Sigmoid colon (tissue), 6 donors: ENCODE measurements at regions not wholly inside any gene's neighbourhood (a gene's known extent, or its start where the extent isn't known, plus 50 kb on each side); places are given as distances from the start of the nearest gene placed in this dataset.

ENCODE experiments used
- DNase-seq: peaks from one replicate; pipeline ENCODE4 v3.0.0-alpha.2; 2019
- H3K27ac ChIP-seq, 4 donors: fragments of 200-600 bp; sonication (generic); one replicate each; pipeline ENCODE4 v1.5.1; 2016 to 2019; ENCODE audit warnings: mild to moderate bottlenecking in 1 of 4
- H3K27me3 ChIP-seq, 3 donors: fragments of 200-600 bp; sonication (generic); one replicate each; pipeline ENCODE4 v1.5.1; 2019; ENCODE audit warnings: mild to moderate bottlenecking in 1 of 3
- H3K36me3 ChIP-seq, 4 donors: fragments of 200-600 bp; sonication (generic); one replicate each; pipeline ENCODE4 v1.5.1; 2016 to 2019
- H3K4me1 ChIP-seq, 4 donors: fragments of 200-600 bp; sonication (generic); one replicate each; pipeline ENCODE4 v1.5.1; 2017 to 2019
- H3K4me3 ChIP-seq, 4 donors: fragments of 200-600 bp; sonication (generic); one replicate each; pipeline ENCODE4 v1.5.1; 2017 to 2019; ENCODE audit warnings: mild to moderate bottlenecking in 2 of 4, moderate library complexity in 1 of 4
- H3K9me3 ChIP-seq, 4 donors: fragments of 200-600 bp in 3 of 4; sonication (generic) in 3 of 4; one replicate each; pipeline versions ENCODE4 v1.5.1 to v1.6.1; 2013 to 2019
- CTCF ChIP-seq, 4 experiments: fragments of 450-650 bp in 3 of 4; fragments of 200-600 bp in 1 of 4; IDR thresholded peaks; one replicate each; pipeline ENCODE4 v1.5.1; 2016 to 2019; ENCODE audit warnings: antibody characterized with exemption in 4 of 4, mild to moderate bottlenecking in 3 of 4, moderate library complexity in 2 of 4
- EP300 ChIP-seq, 4 donors: sonication (generic); formaldehyde crosslinking; IDR thresholded peaks; one replicate each; pipeline ENCODE4 v1.6.1; 2017; ENCODE audit warnings: antibody characterized with exemption in 4 of 4
- POLR2A ChIP-seq, 2 donors: fragments of 450-650 bp; IDR thresholded peaks; one replicate each; pipeline ENCODE4 v1.6.1; 2016; ENCODE audit warnings: antibody characterized with exemption in 2 of 2, mild to moderate bottlenecking in 2 of 2, moderate library complexity in 2 of 2
- POLR2AphosphoS5 ChIP-seq, 4 donors: sonication (generic); formaldehyde crosslinking; IDR thresholded peaks; one replicate each; pipeline ENCODE4 v1.6.1; 2017; ENCODE audit warnings: antibody characterized with exemption in 4 of 4
- WGBS, 2 donors: extraction: QIAGEN DNeasy Blood & Tissue Kit; methylation state at CpG; one replicate each; pipeline ENCODE4 v1.1.7; 2013; 5-methylcytosine and 5-hydroxymethylcytosine counted together
- intact Hi-C: fragments of 100-400 bp; cut with DNase I; formaldehyde crosslinking; loops from one replicate; pipeline ENCODE4 v1.15.1; 2023
- donor health status: healthy with polysubstance abuse.
- donor health status: healthy.

DNA sequence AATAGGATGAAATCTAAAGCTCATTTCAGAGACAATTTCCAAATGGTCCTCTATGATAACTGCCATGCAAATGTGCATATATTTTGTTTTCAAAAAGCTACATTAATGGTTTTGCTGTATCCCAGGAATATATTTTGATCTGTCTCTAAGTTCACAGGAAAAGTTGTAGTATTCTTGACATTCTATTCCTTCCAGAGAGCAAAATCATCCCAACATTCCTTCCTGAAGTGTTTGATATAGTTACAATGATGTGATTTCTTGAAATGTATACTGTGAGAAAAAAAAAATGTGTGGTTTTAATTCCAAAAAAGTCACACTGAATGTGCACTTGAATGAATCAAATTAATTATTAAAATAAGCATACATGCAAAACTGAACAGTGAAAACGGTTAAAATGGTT is 996.0 kb upstream of the CITED2 start:
- intact Hi-C loops: no loop called here
- no peak for DNase-seq
- TF ChIP-seq POLR2AphosphoS5 (IDR thresholded peaks at IDR 0.05): no peak
- TF ChIP-seq POLR2A (IDR thresholded peaks at IDR 0.05): no peak
- no peak for TF ChIP-seq EP300 (IDR thresholded peaks at IDR 0.05)
- TF ChIP-seq CTCF (IDR thresholded peaks at IDR 0.05): no peak
- no peaks in the 10 kb centered on the region for H3K36me3 ChIP-seq
- H3K9me3 ChIP-seq: no peaks in the 10 kb centered on the region
- 83 to 86% methylated on average over 1 of the region's 1 CpG for WGBS, 2 donors
- no peak overlapping the region for H3K4me3 ChIP-seq
- H3K4me1 ChIP-seq: peaks cover 0 to 8% (median 4%) of the 10 kb centered on the region in 4 donors
- H3K27ac ChIP-seq: no peak overlapping the region
- H3K27me3 ChIP-seq: no peaks in the 10 kb centered on the region

GRCh38 chr6:140366991-140367390 is 992.5 kb upstream of the CITED2 start:
- Histone ChIP-seq H3K4me3 (no peak overlapping the region), H3K36me3 (no peaks in the 10 kb centered on the region), H3K27me3 (no peaks in the 10 kb centered on the region), H3K27ac (no peak overlapping the region), H3K4me1 (peaks cover 0 to 8% (median 4%) of the 10 kb centered on the region in 4 donors), H3K9me3 (peaks cover 0 to 3% (median 2%) of the 10 kb centered on the region in 4 donors)
- intact Hi-C loops: no loop called here
- TF ChIP-seq POLR2AphosphoS5 (IDR thresholded peaks at IDR 0.05): no peak
- no peak for TF ChIP-seq CTCF (IDR thresholded peaks at IDR 0.05)
- no peak for TF ChIP-seq EP300 (IDR thresholded peaks at IDR 0.05)
- TF ChIP-seq POLR2A (IDR thresholded peaks at IDR 0.05): no peak
- no peak for DNase-seq

GRCh38 chr6:140364916-140365315 is 990.5 kb upstream of the CITED2 start:
- Histone ChIP-seq H3K4me1 (peaks cover 0 to 16% (median 9%) of the 10 kb centered on the region in 4 donors), H3K36me3 (no peaks in the 10 kb centered on the region), H3K27me3 (no peaks in the 10 kb centered on the region), H3K9me3 (peaks cover 0 to 3% (median 2%) of the 10 kb centered on the region in 4 donors), H3K27ac (no peak overlapping the region), H3K4me3 (no peak overlapping the region)
- TF ChIP-seq EP300 (IDR thresholded peaks at IDR 0.05): no peak
- TF ChIP-seq POLR2A (IDR thresholded peaks at IDR 0.05): no peak
- no peak for TF ChIP-seq POLR2AphosphoS5 (IDR thresholded peaks at IDR 0.05)
- TF ChIP-seq CTCF (IDR thresholded peaks at IDR 0.05): no peak
- intact Hi-C loops: no loop called here
- no peak for DNase-seq

- Histone ChIP-seq H3K36me3 (no peaks in the 10 kb centered on the region), H3K4me1 (peaks cover 0 to 18% (median 9%) of the 10 kb centered on the region in 4 donors), H3K4me3 (no peak overlapping the region), H3K9me3 (peaks cover 0 to 3% (median 2%) of the 10 kb centered on the region in 4 donors), H3K27ac (peak overlapping the region in 1 of 4 donors; percentile 46), H3K27me3 (no peaks in the 10 kb centered on the region)
- DNase-seq: no peak
- WGBS, 2 donors: 68 to 76% methylated on average over 3 of the region's 3 CpGs
- TF ChIP-seq POLR2AphosphoS5 (IDR thresholded peaks at IDR 0.05): peak in 1 of 4 donors; percentile 68
- no peak for TF ChIP-seq EP300 (IDR thresholded peaks at IDR 0.05)
- no peak for TF ChIP-seq POLR2A (IDR thresholded peaks at IDR 0.05)
- TF ChIP-seq CTCF (IDR thresholded peaks at IDR 0.05): no peak
- intact Hi-C loops: no loop called here
Observed at GRCh38 chr6:140360651-140361050, 986.2 kb upstream of the CITED2 start.

DNA sequence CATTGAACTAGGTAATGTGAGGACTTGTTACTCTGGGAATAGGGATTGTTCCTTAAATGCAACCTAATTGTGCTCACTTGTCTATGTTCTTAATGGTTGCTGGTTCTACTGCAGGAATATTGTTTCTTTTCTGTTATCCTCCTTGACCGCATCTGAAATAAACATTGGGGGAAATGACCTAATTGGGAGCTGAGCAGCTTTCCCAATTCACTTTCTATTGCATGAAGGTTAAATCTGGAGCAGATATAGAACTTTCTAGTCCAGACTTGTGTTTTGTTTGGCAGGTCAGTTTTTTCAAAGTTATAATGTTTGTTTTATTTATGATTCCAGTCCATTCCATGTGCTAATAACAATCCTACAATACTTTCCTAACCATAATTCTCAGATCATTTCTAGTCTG is 981.0 kb upstream of the CITED2 start:
- Histone ChIP-seq H3K4me3 (no peak overlapping the region), H3K4me1 (peaks cover 0 to 8% (median 5%) of the 10 kb centered on the region in 4 donors), H3K9me3 (no peaks in the 10 kb centered on the region), H3K27me3 (no peaks in the 10 kb centered on the region), H3K27ac (no peak overlapping the region), H3K36me3 (no peaks in the 10 kb centered on the region)
- 86% methylated on average over 1 of the region's 1 CpG for WGBS, 2 donors
- no peak for DNase-seq
- intact Hi-C loops: no loop called here
- TF ChIP-seq CTCF (IDR thresholded peaks at IDR 0.05): no peak
- TF ChIP-seq EP300 (IDR thresholded peaks at IDR 0.05): no peak
- TF ChIP-seq POLR2A (IDR thresholded peaks at IDR 0.05): no peak
- no peak for TF ChIP-seq POLR2AphosphoS5 (IDR thresholded peaks at IDR 0.05)
